B cell (primary cell): ENCODE measurements at regions not wholly inside any gene's neighbourhood (a gene's known extent, or its start where the extent isn't known, plus 50 kb on each side); places are given as distances from the start of the nearest gene placed in this dataset.

ENCODE experiments used
- ATAC-seq: fragments of 200-7000 bp; cut with Tn5 transposase; one replicate; pipeline ENCODE4 v1.10.0; 2021; ENCODE audit warnings: low read depth, mild to moderate bottlenecking, moderate number of reproducible peaks, moderate library complexity
- CTCF ChIA-PET: fragments of 350-600 bp; sonication (Branson Sonifier 250); formaldehyde crosslinking; loops from one replicate; lab custom pipeline; 2021; ENCODE audit warnings: antibody characterized with exemption, inconsistent platforms; lab: Charles Lee
- POLR2A ChIA-PET: fragments of 350-600 bp; sonication (Branson Sonifier 250); formaldehyde crosslinking; loops from one replicate; lab custom pipeline; 2021; ENCODE audit warnings: antibody characterized with exemption; lab: Charles Lee
- DNase-seq: peaks from one replicate; pipeline ENCODE4 v3.0.0; 2013
- H2AFZ ChIP-seq: 2 replicates; pipeline ENCODE4 v1.6.1; 2012; ENCODE audit warnings: mild to moderate bottlenecking, low read depth, low read length; ENCODE audit not compliant: insufficient read depth, poor library complexity, severe bottlenecking
- H3K27ac ChIP-seq, 2 donors: 1 replicate in 1 of 2; 2 replicates in 1 of 2; pipeline ENCODE4 v1.5.1; 2012 to 2013; ENCODE audit warnings: low read length in 2 of 2, mild to moderate bottlenecking in 2 of 2, moderate library complexity in 1 of 2
- H3K27me3 ChIP-seq, 4 experiments: fragments of 200-600 bp in 1 of 4; sonication (generic) in 1 of 4; replicated peaks in 1 of 4; 1 replicate in 2 of 4; 2 replicates in 2 of 4; pipeline versions ENCODE4 v1.6.1 to v1.7.0; 2013 to 2016; ENCODE audit warnings: low read length in 3 of 4, mild to moderate bottlenecking in 2 of 4, mixed read lengths in 1 of 4, moderate library complexity in 1 of 4; ENCODE audit not compliant: insufficient read depth in 4 of 4, control insufficient read depth in 3 of 4; ENCODE audit errors: control extremely low read depth in 1 of 4
- H3K36me3 ChIP-seq, 2 experiments: replicated peaks in 1 of 2; 1 replicate in 1 of 2; 2 replicates in 1 of 2; pipeline versions ENCODE4 v1.6.1 to v1.7.1; 2013; ENCODE audit warnings: low read length in 1 of 2; ENCODE audit not compliant: insufficient read depth in 2 of 2, control insufficient read depth in 1 of 2; ENCODE audit errors: control extremely low read depth in 1 of 2, extremely low read depth in 1 of 2
- H3K4me1 ChIP-seq, 2 donors: fragments of 200-600 bp in 1 of 2; sonication (generic) in 1 of 2; 1 replicate in 1 of 2; 2 replicates in 1 of 2; pipeline versions ENCODE4 v1.5.1 to v1.6.1; 2013 to 2017; ENCODE audit warnings: low read length in 2 of 2; ENCODE audit not compliant: control insufficient read depth in 2 of 2, insufficient read depth in 2 of 2
- H3K4me2 ChIP-seq: replicated peaks from 2 replicates; pipeline ENCODE3; 2012; ENCODE audit warnings: mild to moderate bottlenecking, low read depth, low read length; ENCODE audit not compliant: poor library complexity, severe bottlenecking
- H3K4me3 ChIP-seq, 5 experiments: fragments of 200-600 bp in 1 of 5; sonication (generic) in 1 of 5; 1 replicate in 3 of 5; 2 replicates in 2 of 5; pipeline versions ENCODE4 v1.5.1 to v1.7.0; 2011 to 2016; ENCODE audit warnings: low read length in 4 of 5, mild to moderate bottlenecking in 4 of 5, low read depth in 2 of 5, control low read depth in 1 of 5, moderate library complexity in 1 of 5; ENCODE audit not compliant: insufficient read depth in 1 of 5; ENCODE audit errors: control extremely low read depth in 1 of 5, extremely low read depth in 1 of 5
- H3K79me2 ChIP-seq: fragments of 200-600 bp; sonication (generic); one replicate; pipeline ENCODE4 v1.6.0; 2016; ENCODE audit warnings: low read length; ENCODE audit not compliant: control insufficient read depth, insufficient read depth
- H3K9ac ChIP-seq: fragments of 200-600 bp; sonication (generic); 2 replicates; pipeline ENCODE4 v1.6.1; 2017; ENCODE audit warnings: mild to moderate bottlenecking, low read length, moderate library complexity
- H3K9me3 ChIP-seq, 3 donors: one replicate each; pipeline versions ENCODE4 v1.6.1 to v1.7.1; 2013; ENCODE audit warnings: low read length in 2 of 3; ENCODE audit not compliant: control insufficient read depth in 2 of 3, insufficient read depth in 1 of 3; ENCODE audit errors: control extremely low read depth in 1 of 3
- H4K20me1 ChIP-seq: 2 replicates; pipeline ENCODE4 v1.6.0; 2012; ENCODE audit warnings: mild to moderate bottlenecking, low read length; ENCODE audit not compliant: insufficient read depth, control insufficient read depth, poor library complexity, severe bottlenecking
- H3K27ac Mint-ChIP-seq: one replicate; pipeline ENCODE4 v1.8.0; 2021; ENCODE audit warnings: mixed read lengths
- H3K27me3 Mint-ChIP-seq: one replicate; pipeline ENCODE4 v1.8.0; 2021; ENCODE audit warnings: mixed read lengths
- H3K4me1 Mint-ChIP-seq: one replicate; pipeline ENCODE4 v1.8.0; 2021; ENCODE audit warnings: mixed read lengths
- H3K4me3 Mint-ChIP-seq: one replicate; pipeline ENCODE4 v1.8.0; 2021; ENCODE audit warnings: mixed read lengths
- H3K9me3 Mint-ChIP-seq: one replicate; pipeline ENCODE4 v1.8.0; 2022; ENCODE audit warnings: mixed read lengths; ENCODE audit not compliant: insufficient read depth
- CTCF ChIP-seq: fragments of 200-600 bp; IDR thresholded peaks from one replicate; pipeline ENCODE4 v1.8.0; 2022; ENCODE audit warnings: antibody characterized with exemption, mild to moderate bottlenecking
- EZH2 ChIP-seq: IDR thresholded peaks from 2 replicates; pipeline ENCODE4 v1.6.1; 2012; ENCODE audit warnings: borderline replicate concordance, low read depth, mild to moderate bottlenecking, moderate library complexity, low read length; ENCODE audit not compliant: insufficient read depth, poor library complexity, severe bottlenecking
- WGBS: methylation state at CpG from one replicate; pipeline ENCODE4 v1.1.5; 2013; ENCODE audit warnings: missing lambda C conversion rate; ENCODE audit not compliant: insufficient coverage; 5-methylcytosine and 5-hydroxymethylcytosine counted together
- intact Hi-C: fragments of 100-400 bp; cut with micrococcal nuclease; formaldehyde crosslinking; loops from one replicate; pipeline ENCODE4 v1.10.0; 2022

- no peak overlapping the region for H3K9ac ChIP-seq
- no peaks in the 10 kb centered on the region for H3K27me3 Mint-ChIP-seq
- peaks cover 3% of the 10 kb centered on the region for H3K9me3 Mint-ChIP-seq
- peaks cover 0 to 9% (median 4%) of the 10 kb centered on the region in 3 donors for H3K9me3 ChIP-seq
- H4K20me1 ChIP-seq, result no peaks in the 10 kb centered on the region
- no peak overlapping the region for H3K4me2 ChIP-seq
- no peak overlapping the region for H3K4me3 Mint-ChIP-seq
- H3K4me1 Mint-ChIP-seq, result peaks cover 46% of the 10 kb centered on the region
- no peaks in the 10 kb centered on the region for H3K79me2 ChIP-seq
- ATAC-seq (no peak), DNase-seq (no peak)
- H3K4me1 ChIP-seq, result peaks cover 30 to 42% of the 10 kb centered on the region in 2 donors
- no peak overlapping the region for H3K27ac Mint-ChIP-seq
- WGBS, result 94% methylated on average over 3 of the region's 3 CpGs
- H3K36me3 ChIP-seq, result no peaks in the 10 kb centered on the region
- H3K27ac ChIP-seq, result no peak overlapping the region
- no peak overlapping the region for H3K4me3 ChIP-seq
- H2AFZ ChIP-seq, result no peak overlapping the region
- intact Hi-C loops, result loop anchor here (10.0 kb wide), 1 partner anchor 344 kb away; the partner anchor contains the start of gene NFATC4
- CTCF ChIA-PET, result interaction anchor here (0.8 to 10.3 kb wide), 11 partner anchors 11 to 443 kb away, joined by 3 to 145 read pairs (median 11); no protein-coding TSS in a partner anchor
- TF ChIP-seq EZH2 (no peak), CTCF (no peak)
- POLR2A ChIA-PET, result no interaction called here
- no peaks in the 10 kb centered on the region for H3K27me3 ChIP-seq
These were observed 74.7 kb upstream of the GZMB start for GRCh38 chr14:24708684-24709083.

- DNase-seq (no peak), ATAC-seq (no peak)
- H3K27me3 ChIP-seq, result no peaks in the 10 kb centered on the region
- POLR2A ChIA-PET, result interaction anchor here (0.6 to 1.2 kb wide), 2 partner anchors 8 to 41 kb away, joined by 3 to 8 read pairs; no protein-coding TSS in a partner anchor
- intact Hi-C loops, result loop anchor here (10.0 kb wide), 1 partner anchor 342 kb away; the partner anchor contains the start of gene NFATC4
- Mint-ChIP-seq H3K4me3 (no peak overlapping the region), H3K4me1 (peaks cover 48% of the 10 kb centered on the region), H3K27ac (peak overlapping the region; percentile 94), H3K9me3 (peaks cover 3% of the 10 kb centered on the region), H3K27me3 (no peaks in the 10 kb centered on the region)
- peak overlapping the region; percentile 30 for H2AFZ ChIP-seq
- H3K27ac ChIP-seq, result peak overlapping the region; percentile 77 to 85
- H3K9me3 ChIP-seq, result peaks cover 0 to 9% (median 4%) of the 10 kb centered on the region in 3 donors
- no peak overlapping the region for H3K4me3 ChIP-seq
- H3K4me2 ChIP-seq, result peak overlapping the region; percentile 17
- no peaks in the 10 kb centered on the region for H3K79me2 ChIP-seq
- H4K20me1 ChIP-seq, result no peaks in the 10 kb centered on the region
- H3K36me3 ChIP-seq, result no peaks in the 10 kb centered on the region
- TF ChIP-seq EZH2, result no peak
- TF ChIP-seq CTCF, result no peak
- no peak overlapping the region for H3K9ac ChIP-seq
- WGBS, result 100% methylated on average over 1 of the region's 3 CpGs
- CTCF ChIA-PET, result interaction anchor here (0.6 to 10.3 kb wide), 11 partner anchors 10 to 428 kb away, joined by 3 to 145 read pairs (median 5); no protein-coding TSS in a partner anchor
- H3K4me1 ChIP-seq, result peaks cover 35 to 37% of the 10 kb centered on the region in 2 donors
These were observed 72.4 kb upstream of the GZMB start for GRCh38 chr14:24706351-24706750.
